HepG2 (cell line): ENCODE measurements at regions not wholly inside any gene's neighbourhood (a gene's known extent, or its start where the extent isn't known, plus 50 kb on each side); places are given as distances from the start of the nearest gene placed in this dataset.

Source experiments
- ATAC-seq: fragments of 200-7000 bp; cut with Tn5 transposase; 3 replicates; pipeline ENCODE4 v1.9.1; 2020; ENCODE audit warnings: mild to moderate bottlenecking, moderate library complexity
- BruUV-seq: library from RNA; stranded (reverse); fragments of 400-500 nt; replicated peaks from 2 replicates; lab custom pipeline; 2021; lab: Mats Ljungman, UMichigan
- CTCF ChIA-PET: fragments of 300-600 bp; formaldehyde crosslinking; extraction: SDS; loops from one replicate; lab custom pipeline; 2021; ENCODE audit warnings: low total read pairs, inconsistent platforms, low intra/inter-chr PET ratio; lab: Yijun Ruan, JAX
- POLR2A ChIA-PET: fragments of 350-600 bp; sonication (Branson Sonifier 250); formaldehyde crosslinking; loops from one replicate; lab custom pipeline; 2020; ENCODE audit warnings: antibody characterized with exemption, inconsistent platforms; lab: Yijun Ruan, JAX
- DNase-seq: peaks from one replicate; pipeline ENCODE4 v3.0.0-alpha.2; 2015; ENCODE audit warnings: low spot score
- FAIRE-seq: peaks from 3 replicates; lab custom pipeline; 2011; peaks lifted over from hg19 to GRCh38; lab: Jason Lieb, UNC
- H2AFZ ChIP-seq: one replicate; pipeline ENCODE4 v1.6.1; 2011; ENCODE audit warnings: low read length, inconsistent platforms
- H3K27ac ChIP-seq: fragments of 300-600 bp; 3 replicates; pipeline ENCODE4 v1.8.0; 2011; ENCODE audit warnings: mixed run types, mild to moderate bottlenecking, mixed read lengths, low read length, inconsistent platforms; ENCODE audit not compliant: insufficient read depth; ENCODE audit errors: extremely low read length
- H3K27me3 ChIP-seq, 2 experiments: fragments of 200-600 bp in 1 of 2; 2 replicates in 1 of 2; 3 replicates in 1 of 2; pipeline versions ENCODE4 v1.6.0 to v1.8.0; 2011; ENCODE audit warnings: low read length in 2 of 2, mild to moderate bottlenecking in 2 of 2, moderate library complexity in 2 of 2, inconsistent platforms in 1 of 2; ENCODE audit not compliant: insufficient read depth in 2 of 2, control insufficient read depth in 1 of 2
- H3K36me3 ChIP-seq, 2 experiments: fragments of 200-600 bp in 1 of 2; replicated peaks in 1 of 2; 2 replicates in 1 of 2; 3 replicates in 1 of 2; pipeline versions ENCODE4 v1.5.1 to v1.8.0; 2011; ENCODE audit warnings: low read length in 2 of 2, inconsistent platforms in 1 of 2; ENCODE audit not compliant: insufficient read depth in 2 of 2, control insufficient read depth in 1 of 2
- H3K4me1 ChIP-seq: 2 replicates; pipeline ENCODE4 v1.5.1; 2012; ENCODE audit warnings: low read length, inconsistent platforms; ENCODE audit not compliant: insufficient read depth
- H3K4me2 ChIP-seq: 2 replicates; pipeline ENCODE4 v1.6.0; 2011; ENCODE audit warnings: low read depth, low read length, inconsistent platforms
- H3K4me3 ChIP-seq, 3 experiments: fragments of 200-600 bp in 1 of 3; sonication (generic), shearing (Covaris generic) in 1 of 3; replicated peaks in 1 of 3; 2 replicates each; pipeline ENCODE4 v1.5.1; 2011 to 2016; ENCODE audit warnings: low read length in 3 of 3, inconsistent platforms in 2 of 3, low read depth in 2 of 3, mild to moderate bottlenecking in 2 of 3, control low read depth in 1 of 3, mixed read lengths in 1 of 3; ENCODE audit not compliant: insufficient read depth in 1 of 3
- H3K79me2 ChIP-seq: one replicate; pipeline ENCODE4 v1.6.1; 2011; ENCODE audit warnings: low read length, inconsistent platforms; ENCODE audit not compliant: insufficient read depth
- H3K9ac ChIP-seq: 2 replicates; pipeline ENCODE4 v1.6.0; 2011; ENCODE audit warnings: mild to moderate bottlenecking, low read depth, low read length, inconsistent platforms; ENCODE audit not compliant: insufficient read depth
- H3K9me3 ChIP-seq: 2 replicates; pipeline ENCODE4 v1.5.1; 2012; ENCODE audit warnings: mild to moderate bottlenecking, low read length
- H4K20me1 ChIP-seq: 2 replicates; pipeline ENCODE4 v1.6.0; 2011; ENCODE audit warnings: inconsistent platforms, mild to moderate bottlenecking, low read length, moderate library complexity; ENCODE audit not compliant: insufficient read depth
- CC2D1A ChIP-seq: sonication (generic); formaldehyde crosslinking; IDR thresholded peaks from 2 replicates; pipeline ENCODE4 v1.8.1; 2023; ENCODE audit warnings: mild to moderate bottlenecking, missing genetic modification reagents
- DMAP1 ChIP-seq: IDR thresholded peaks from 2 replicates; pipeline ENCODE4 v1.6.1; 2016
- FOXA3 ChIP-seq: IDR thresholded peaks from 2 replicates; pipeline ENCODE4 v1.6.1; 2016; ENCODE audit warnings: missing genetic modification reagents, missing compliant biosample characterization
- JUND ChIP-seq: sonication (generic); formaldehyde crosslinking; IDR thresholded peaks from 2 replicates; pipeline ENCODE4 v1.8.0; 2022; ENCODE audit warnings: mild to moderate bottlenecking, missing genetic modification reagents
- KIAA2018 ChIP-seq: sonication (generic); formaldehyde crosslinking; IDR thresholded peaks from 2 replicates; pipeline ENCODE4 v1.5.0; 2020; ENCODE audit warnings: mild to moderate bottlenecking, missing genetic modification reagents, borderline replicate concordance
- MYPOP ChIP-seq: sonication (generic); formaldehyde crosslinking; IDR thresholded peaks from 2 replicates; pipeline ENCODE4 v1.8.1; 2023; ENCODE audit warnings: mild to moderate bottlenecking, moderate library complexity, missing genetic modification reagents
- SNAPC5 ChIP-seq: sonication (generic); formaldehyde crosslinking; IDR thresholded peaks from 2 replicates; pipeline ENCODE4 v1.8.1; 2023; ENCODE audit warnings: mild to moderate bottlenecking, missing genetic modification reagents, borderline replicate concordance
- XRCC5 ChIP-seq: fragments of 200-400 bp; formaldehyde crosslinking; optimal IDR thresholded peaks from 2 replicates; pipeline ENCODE3; 2017; ENCODE audit warnings: mild to moderate bottlenecking, low read length
- ZBTB8A ChIP-seq: sonication (generic); formaldehyde crosslinking; IDR thresholded peaks from 2 replicates; pipeline ENCODE4 v1.4.0; 2020; ENCODE audit warnings: mild to moderate bottlenecking, low read depth, missing genetic modification reagents, borderline replicate concordance
- ZNF274 ChIP-seq: sonication (generic); formaldehyde crosslinking; IDR thresholded peaks from 2 replicates; pipeline ENCODE4 v1.5.1; 2020; ENCODE audit warnings: mild to moderate bottlenecking, missing genetic modification reagents
- WGBS: methylation state at CpG from one replicate; pipeline ENCODE4 v1.1.6; 2017; ENCODE audit warnings: low lambda C conversion rate; 5-methylcytosine and 5-hydroxymethylcytosine counted together
- in situ Hi-C: cut with HindIII; loops from 2 replicates; pipeline ENCODE4 v1.10.0; 2017; ENCODE audit warnings: low pct_unique_long_range_greater_than_20kb; ENCODE audit not compliant: extremely low pct_ligation_motif_present
- intact Hi-C: fragments of 100-400 bp; cut with micrococcal nuclease; formaldehyde crosslinking; loops from one replicate; pipeline ENCODE4 v1.10.0; 2022; ENCODE audit not compliant: unreplicated experiment

- TF ChIP-seq ZNF274 (CRISPR knock-in tag) (no peak), ZBTB8A (no peak), DMAP1 (CRISPR knock-in tag) (no peak), JUND (CRISPR knock-in tag) (no peak)
- TF ChIP-seq, all 625 proteins: peak for 0
- Histone ChIP-seq H4K20me1 (no peaks in the 10 kb centered on the region), H3K4me2 (no peak overlapping the region), H3K9ac (no peak overlapping the region), H2AFZ (no peak overlapping the region), H3K4me1 (no peaks in the 10 kb centered on the region), H3K27ac (no peak overlapping the region), H3K27me3 (no peaks in the 10 kb centered on the region), H3K9me3 (no peaks in the 10 kb centered on the region), H3K36me3 (no peaks in the 10 kb centered on the region), H3K4me3 (no peak overlapping the region), H3K79me2 (no peaks in the 10 kb centered on the region)
- intact Hi-C loops (no loop called here), in situ Hi-C loops (no loop called here)
- BruUV-seq: no TSS peak
- ATAC-seq (no peak), DNase-seq (no peak), FAIRE-seq (no peak)
- 5% methylated on average over 3 of the region's 3 CpGs for WGBS
- POLR2A ChIA-PET: no interaction called here
- CTCF ChIA-PET: no interaction called here
Measured at GRCh38 chr10:106181501-106181900, 983.0 kb downstream of the SORCS1 start.

GRCh38 chr10:106179430-106179829 is 985.1 kb downstream of the SORCS1 start:
- intact Hi-C loops: loop anchor here (5.0 kb wide), 1 partner anchor 1117 kb away; no protein-coding TSS in a partner anchor
- no peak overlapping the region for H3K4me3 ChIP-seq
- FAIRE-seq: no peak
- H3K4me1 ChIP-seq: no peaks in the 10 kb centered on the region
- CTCF ChIA-PET: no interaction called here
- H2AFZ ChIP-seq: no peak overlapping the region
- H3K27me3 ChIP-seq: no peaks in the 10 kb centered on the region
- POLR2A ChIA-PET: no interaction called here
- in situ Hi-C loops: no loop called here
- no TSS peak for BruUV-seq
- no peaks in the 10 kb centered on the region for H3K9me3 ChIP-seq
- H3K4me2 ChIP-seq: no peak overlapping the region
- no peaks in the 10 kb centered on the region for H3K36me3 ChIP-seq
- ATAC-seq: no peak
- no peak for DNase-seq
- H3K9ac ChIP-seq: no peak overlapping the region
- no peak overlapping the region for H3K27ac ChIP-seq
- H4K20me1 ChIP-seq: no peaks in the 10 kb centered on the region
- H3K79me2 ChIP-seq: no peaks in the 10 kb centered on the region
- TF ChIP-seq SNAPC5 (CRISPR knock-in tag) (no peak), KIAA2018 (CRISPR knock-in tag) (no peak), FOXA3 (no peak), XRCC5 (no peak), MYPOP (CRISPR knock-in tag) (no peak), CC2D1A (no peak)
